CD4-positive, alpha-beta T cell treated with Interleukin-2 at 100 ng/mL for 4 hours (primary cell): ENCODE measurements at regions not wholly inside any gene's neighbourhood (a gene's known extent, or its start where the extent isn't known, plus 50 kb on each side); places are given as distances from the start of the nearest gene placed in this dataset.
"Not testable (repeated sequence)": the region's sequence is repeated elsewhere in the genome, so short reads cannot be mapped to it uniquely, and the experiment has no call there.

Experiments
- DNase-seq: peaks from one replicate; pipeline ENCODE4 v3.0.0-alpha.2; 2020; ENCODE audit warnings: low spot score

- DNase-seq, result no peak
Observed at GRCh38 chrX:129361576-129361975, 161.7 kb downstream of the SMARCA1 start.

- DNase-seq, result peak; percentile 33
Observed at GRCh38 chrX:129360175-129360574, 163.1 kb downstream of the SMARCA1 start.

GRCh38 chrX:129359269-129359668, 164.0 kb downstream of the SMARCA1 start:
- no peak for DNase-seq

- not testable (repeated sequence) for DNase-seq
Observed at GRCh38 chrX:129357428-129357827, 165.9 kb downstream of the SMARCA1 start.

GRCh38 chrX:129347291-129347690, 176.0 kb downstream of the SMARCA1 start:
- DNase-seq, result no peak

GRCh38 chrX:129346574-129346973, 176.7 kb downstream of the SMARCA1 start:
- DNase-seq, result no peak

- DNase-seq, result not testable (repeated sequence)
Observed at GRCh38 chrX:129337264-129337663, 186.0 kb downstream of the SMARCA1 start.

GRCh38 chrX:129323115-129323514, 200.2 kb downstream of the SMARCA1 start:
- no peak for DNase-seq

GRCh38 chrX:129318375-129318774, 204.9 kb downstream of the SMARCA1 start:
- no peak for DNase-seq

GRCh38 chrX:129316461-129316860, 206.8 kb downstream of the SMARCA1 start:
- DNase-seq, result no peak

- DNase-seq, result no peak
Observed at GRCh38 chrX:129310000-129310399, 213.3 kb downstream of the SMARCA1 start.

- no peak for DNase-seq
Observed at GRCh38 chrX:129262912-129263311, 260.4 kb downstream of the SMARCA1 start.

GRCh38 chrX:129255516-129255915, 267.8 kb downstream of the SMARCA1 start:
- DNase-seq, result not testable (repeated sequence)

GRCh38 chrX:129249563-129249962, 273.7 kb downstream of the SMARCA1 start:
- DNase-seq, result no peak

- DNase-seq, result no peak
Observed at GRCh38 chrX:129247642-129248041, 275.6 kb downstream of the SMARCA1 start.

GRCh38 chrX:129239371-129239770, 283.9 kb downstream of the SMARCA1 start:
- no peak for DNase-seq

GRCh38 chrX:129238011-129238410, 285.3 kb downstream of the SMARCA1 start:
- DNase-seq, result no peak

- DNase-seq, result no peak
Observed at GRCh38 chrX:129235903-129236302, 287.4 kb downstream of the SMARCA1 start.

- no peak for DNase-seq
Observed at GRCh38 chrX:129233786-129234185, 289.5 kb downstream of the SMARCA1 start.

- no peak for DNase-seq
Observed at GRCh38 chrX:129230850-129231512, 292.3 kb downstream of the SMARCA1 start.

- no peak for DNase-seq
Observed at GRCh38 chrX:129230168-129230567, 293.1 kb downstream of the SMARCA1 start.

GRCh38 chrX:129227366-129227765, 295.9 kb downstream of the SMARCA1 start:
- no peak for DNase-seq

- no peak for DNase-seq
Observed at GRCh38 chrX:129193357-129193756, 329.9 kb downstream of the SMARCA1 start.

GRCh38 chrX:129188231-129188630, 335.1 kb downstream of the SMARCA1 start:
- no peak for DNase-seq
